ENCODE measurements at regions not wholly inside any gene's neighbourhood (a gene's known extent, or its start where the extent isn't known, plus 50 kb on each side); places are given as distances from the start of the nearest gene placed in this dataset.

DNA sequence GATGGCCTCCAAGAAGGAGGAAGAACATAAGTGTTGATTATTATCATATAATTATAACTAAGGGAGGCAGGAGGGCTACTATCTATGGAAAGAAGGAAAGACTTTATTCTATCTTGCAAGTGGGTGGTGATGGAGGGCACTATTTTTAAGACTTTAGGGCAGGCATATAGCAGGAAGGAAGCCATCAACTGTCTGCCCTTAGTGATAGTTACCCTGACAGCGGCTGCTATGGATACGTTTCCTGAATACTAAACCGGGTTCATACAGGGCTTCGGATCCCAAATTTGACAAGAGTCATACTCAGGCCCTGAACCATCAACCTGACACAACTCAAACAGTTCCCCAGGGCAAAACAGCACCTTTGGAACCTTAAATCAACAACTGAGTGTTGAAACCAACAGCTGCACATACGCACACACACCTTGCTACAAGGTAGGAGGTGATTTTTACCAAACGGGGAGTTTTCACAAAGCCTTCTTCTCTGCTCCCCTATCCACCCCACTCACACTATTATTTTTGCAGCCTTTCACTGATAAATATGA, 397.2 kb downstream of the OMA1 start:
- Histone ChIP-seq H3K36me3 (ENCODE audit: low read depth) (no peaks in the 10 kb centered on the region), H4K20me1 (ENCODE audit: insufficient read depth) (no peaks in the 10 kb centered on the region), H3K4me3 (no peak overlapping the region), H3K79me2 (ENCODE audit: low read depth) (no peaks in the 10 kb centered on the region), H3K4me2 (no peak overlapping the region), H3K27me3 (ENCODE audit: insufficient read depth, low read depth) (peaks cover 5% of the 10 kb centered on the region; the same call in 1 of the 2 replicates), H3K27ac (no peak overlapping the region), H3F3A (ENCODE audit: insufficient read depth, low read depth) (no peaks in the 10 kb centered on the region), H2AFZ (no peak overlapping the region), H3K9me3 (ENCODE audit: insufficient read depth, low read depth) (no peaks in the 10 kb centered on the region), H3K9me2 (ENCODE audit: insufficient read depth) (no peaks in the 10 kb centered on the region), H3K4me1 (replicated peaks; ENCODE audit: insufficient read depth) (no peaks in the 10 kb centered on the region)
- TF ChIP-seq, protein P1, sequence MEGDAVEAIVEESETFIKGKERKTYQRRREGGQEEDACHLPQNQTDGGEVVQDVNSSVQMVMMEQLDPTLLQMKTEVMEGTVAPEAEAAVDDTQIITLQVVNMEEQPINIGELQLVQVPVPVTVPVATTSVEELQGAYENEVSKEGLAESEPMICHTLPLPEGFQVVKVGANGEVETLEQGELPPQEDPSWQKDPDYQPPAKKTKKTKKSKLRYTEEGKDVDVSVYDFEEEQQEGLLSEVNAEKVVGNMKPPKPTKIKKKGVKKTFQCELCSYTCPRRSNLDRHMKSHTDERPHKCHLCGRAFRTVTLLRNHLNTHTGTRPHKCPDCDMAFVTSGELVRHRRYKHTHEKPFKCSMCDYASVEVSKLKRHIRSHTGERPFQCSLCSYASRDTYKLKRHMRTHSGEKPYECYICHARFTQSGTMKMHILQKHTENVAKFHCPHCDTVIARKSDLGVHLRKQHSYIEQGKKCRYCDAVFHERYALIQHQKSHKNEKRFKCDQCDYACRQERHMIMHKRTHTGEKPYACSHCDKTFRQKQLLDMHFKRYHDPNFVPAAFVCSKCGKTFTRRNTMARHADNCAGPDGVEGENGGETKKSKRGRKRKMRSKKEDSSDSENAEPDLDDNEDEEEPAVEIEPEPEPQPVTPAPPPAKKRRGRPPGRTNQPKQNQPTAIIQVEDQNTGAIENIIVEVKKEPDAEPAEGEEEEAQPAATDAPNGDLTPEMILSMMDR (conservative IDR thresholded peaks at IDR 0.05), result no peak
- no peak for TF ChIP-seq EZH2 (IDR thresholded peaks at IDR 0.05; ENCODE audit: low read depth)
- ChIA-PET CTCF (interaction anchor here (0.6 kb wide), 1 partner anchor 1057 kb away, joined by 3 read pairs; no protein-coding TSS in a partner anchor), POLR2A (ENCODE audit: unreplicated experiment) (no interaction called here)
- intact Hi-C loops (cut with micrococcal nuclease; ENCODE audit: unreplicated experiment), result no loop called here
- no TSS peak for BruUV-seq (replicated peaks)
- no peak for DNase-seq

DNA sequence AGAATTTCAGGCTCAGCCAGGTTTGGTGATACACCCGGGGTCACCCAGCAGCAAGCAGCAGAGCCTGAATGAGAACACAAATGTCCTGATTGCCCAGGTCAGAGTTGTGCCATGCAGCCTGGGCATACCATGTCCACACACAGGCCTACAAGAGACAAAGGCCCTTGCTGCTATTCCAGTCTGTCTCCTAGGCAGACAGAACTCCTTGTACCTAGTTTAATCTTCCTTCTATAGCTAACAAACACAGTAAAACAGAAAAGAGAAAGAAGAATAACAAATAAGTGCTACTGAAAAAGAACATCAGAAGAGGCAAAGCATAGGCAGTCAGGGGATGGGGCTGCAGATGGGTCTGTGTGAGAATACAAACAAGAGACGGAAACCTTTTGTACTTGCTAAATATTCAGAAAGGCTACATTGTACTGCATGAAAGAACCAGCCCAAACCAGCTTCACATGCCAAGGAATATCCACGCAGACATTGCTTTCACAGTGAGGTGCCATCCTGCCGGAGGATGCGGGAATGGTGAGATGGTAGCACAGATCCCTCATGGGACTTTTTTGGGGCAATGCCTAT, 401.7 kb downstream of the OMA1 start:
- Histone ChIP-seq H2AFZ (no peak overlapping the region), H3K27ac (no peak overlapping the region), H3K36me3 (ENCODE audit: low read depth) (no peaks in the 10 kb centered on the region), H3K9me3 (ENCODE audit: insufficient read depth, low read depth) (no peaks in the 10 kb centered on the region), H3K4me3 (no peak overlapping the region), H4K20me1 (ENCODE audit: insufficient read depth) (no peaks in the 10 kb centered on the region), H3F3A (ENCODE audit: insufficient read depth, low read depth) (no peaks in the 10 kb centered on the region), H3K9me2 (ENCODE audit: insufficient read depth) (no peaks in the 10 kb centered on the region), H3K4me1 (replicated peaks; ENCODE audit: insufficient read depth) (no peaks in the 10 kb centered on the region), H3K27me3 (ENCODE audit: insufficient read depth, low read depth) (peaks cover 7% of the 10 kb centered on the region; the same call in 1 of the 2 replicates), H3K4me2 (no peak overlapping the region), H3K79me2 (ENCODE audit: low read depth) (no peaks in the 10 kb centered on the region)
- ChIA-PET POLR2A (ENCODE audit: unreplicated experiment) (no interaction called here), CTCF (no interaction called here)
- BruUV-seq (replicated peaks), result no TSS peak
- intact Hi-C loops (cut with micrococcal nuclease; ENCODE audit: unreplicated experiment), result no loop called here
- TF ChIP-seq, protein P1 (conservative IDR thresholded peaks at IDR 0.05), result no peak
- TF ChIP-seq EZH2 (IDR thresholded peaks at IDR 0.05; ENCODE audit: low read depth), result no peak
- DNase-seq, result no peak

DNA sequence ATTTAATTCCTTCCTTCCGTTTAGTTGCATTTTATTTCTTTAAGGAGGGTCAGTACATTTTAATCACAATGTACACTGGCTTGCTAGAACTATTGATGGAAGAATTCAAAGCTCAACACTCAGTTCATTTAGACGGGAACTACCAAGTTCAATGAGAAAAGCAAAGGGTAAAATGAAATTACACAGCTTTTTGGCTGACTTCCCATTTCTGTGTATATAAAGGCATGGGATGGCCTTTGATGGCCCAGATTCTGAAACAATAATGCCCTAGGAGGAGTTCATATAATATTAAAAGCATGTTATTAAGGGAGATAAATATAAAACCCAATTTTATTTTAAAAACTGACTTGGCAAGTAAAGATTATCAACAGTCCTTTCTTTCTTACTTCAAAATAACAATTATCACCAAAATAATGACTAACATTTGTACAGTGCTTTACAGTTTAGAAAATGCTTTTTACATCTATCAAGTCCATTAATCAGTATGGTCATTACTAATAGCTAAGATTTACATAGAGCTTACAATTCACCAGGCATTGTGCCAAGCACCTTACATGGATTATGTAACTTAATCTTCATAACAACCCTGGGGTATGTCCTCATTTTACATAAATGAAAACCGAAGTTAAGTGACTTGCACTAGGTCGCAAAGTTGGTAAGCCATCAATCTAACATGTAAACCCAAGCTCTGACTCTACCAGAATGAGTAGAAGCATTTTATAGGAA, 402.4 kb downstream of the OMA1 start:
- H3K79me2 ChIP-seq (ENCODE audit: low read depth), result no peaks in the 10 kb centered on the region
- intact Hi-C loops (cut with micrococcal nuclease; ENCODE audit: unreplicated experiment), result no loop called here
- no TSS peak for BruUV-seq (replicated peaks)
- CTCF ChIA-PET, result no interaction called here
- no peaks in the 10 kb centered on the region for H3K9me3 ChIP-seq (ENCODE audit: insufficient read depth, low read depth)
- no peak overlapping the region for H3K4me3 ChIP-seq
- H3F3A ChIP-seq (ENCODE audit: insufficient read depth, low read depth), result no peaks in the 10 kb centered on the region
- no peaks in the 10 kb centered on the region for H3K4me1 ChIP-seq (replicated peaks; ENCODE audit: insufficient read depth)
- H3K27ac ChIP-seq, result no peak overlapping the region
- H3K36me3 ChIP-seq (ENCODE audit: low read depth), result no peaks in the 10 kb centered on the region
- H2AFZ ChIP-seq, result no peak overlapping the region
- H3K9me2 ChIP-seq (ENCODE audit: insufficient read depth), result no peaks in the 10 kb centered on the region
- no peaks in the 10 kb centered on the region for H4K20me1 ChIP-seq (ENCODE audit: insufficient read depth)
- H3K4me2 ChIP-seq, result no peak overlapping the region
- TF ChIP-seq, protein P1 (conservative IDR thresholded peaks at IDR 0.05), result no peak
- TF ChIP-seq EZH2 (IDR thresholded peaks at IDR 0.05; ENCODE audit: low read depth), result no peak
- POLR2A ChIA-PET (ENCODE audit: unreplicated experiment), result no interaction called here
- no peak for DNase-seq
- peaks cover 7% of the 10 kb centered on the region; the same call in 1 of the 2 replicates for H3K27me3 ChIP-seq (ENCODE audit: insufficient read depth, low read depth)

Measured in PC-9 (cell line).